Keratinocyte (primary cell): ENCODE measurements at regions not wholly inside any gene's neighbourhood (a gene's known extent, or its start where the extent isn't known, plus 50 kb on each side); places are given as distances from the start of the nearest gene placed in this dataset.

Experiments used
- DNase-seq: peaks from one replicate; pipeline ENCODE4 v3.0.0-alpha.2; 2011; ENCODE audit warnings: low read depth, missing footprints, low spot score
- FAIRE-seq: peaks from 2 replicates; lab custom pipeline; 2011; peaks lifted over from hg19 to GRCh38; lab: Jason Lieb, UNC
- H2AFZ ChIP-seq: 2 replicates; pipeline ENCODE4 v1.6.0; 2012; ENCODE audit warnings: low read length, control low read depth, inconsistent platforms; ENCODE audit not compliant: control insufficient read depth
- H3K27ac ChIP-seq: 2 replicates; pipeline ENCODE4 v1.5.1; 2011; ENCODE audit warnings: low read length; ENCODE audit not compliant: control insufficient read depth, insufficient read depth
- H3K27me3 ChIP-seq: 3 replicates; pipeline ENCODE4 v1.6.0; 2011; ENCODE audit warnings: low read length; ENCODE audit not compliant: control insufficient read depth, insufficient read depth; ENCODE audit errors: extremely low read depth
- H3K36me3 ChIP-seq, 2 experiments: 2 replicates in 1 of 2; 3 replicates in 1 of 2; pipeline ENCODE4 v1.5.1; 2011; ENCODE audit warnings: low read length in 2 of 2, mild to moderate bottlenecking in 1 of 2; ENCODE audit not compliant: control insufficient read depth in 2 of 2, insufficient read depth in 2 of 2; ENCODE audit errors: extremely low read depth in 1 of 2
- H3K4me1 ChIP-seq: 3 replicates; pipeline ENCODE4 v1.5.1; 2011; ENCODE audit warnings: low read length; ENCODE audit not compliant: control insufficient read depth, insufficient read depth; ENCODE audit errors: extremely low read depth
- H3K4me2 ChIP-seq: 3 replicates; pipeline ENCODE4 v1.6.0; 2011; ENCODE audit warnings: low read depth, low read length; ENCODE audit not compliant: control insufficient read depth, insufficient read depth; ENCODE audit errors: extremely low read depth
- H3K4me3 ChIP-seq, 3 experiments: fragments of 200-600 bp in 1 of 3; sonication (generic) in 1 of 3; 2 replicates in 2 of 3; 3 replicates in 1 of 3; pipeline ENCODE4 v1.5.1; 2011 to 2016; ENCODE audit warnings: low read length in 3 of 3, mild to moderate bottlenecking in 3 of 3, control low read depth in 2 of 3, inconsistent platforms in 1 of 3, low read depth in 1 of 3, mixed read lengths in 1 of 3, mixed run types in 1 of 3, moderate library complexity in 1 of 3; ENCODE audit not compliant: control insufficient read depth in 2 of 3, insufficient read depth in 2 of 3; ENCODE audit errors: extremely low read depth in 1 of 3
- H3K79me2 ChIP-seq: 2 replicates; pipeline ENCODE4 v1.6.0; 2012; ENCODE audit warnings: low read length; ENCODE audit not compliant: control insufficient read depth, insufficient read depth
- H3K9ac ChIP-seq: 3 replicates; pipeline ENCODE4 v1.6.0; 2011; ENCODE audit warnings: low read length; ENCODE audit not compliant: control insufficient read depth, insufficient read depth; ENCODE audit errors: extremely low read depth
- H3K9me1 ChIP-seq: 3 replicates; pipeline ENCODE4 v1.6.0; 2011; ENCODE audit warnings: low read length; ENCODE audit not compliant: control insufficient read depth, insufficient read depth; ENCODE audit errors: extremely low read depth
- H3K9me3 ChIP-seq: 2 replicates; pipeline ENCODE4 v1.5.1; 2012; ENCODE audit warnings: low read depth, low read length; ENCODE audit not compliant: control insufficient read depth
- H4K20me1 ChIP-seq: 3 replicates; pipeline ENCODE4 v1.6.0; 2011; ENCODE audit warnings: low read length; ENCODE audit not compliant: control insufficient read depth, insufficient read depth; ENCODE audit errors: extremely low read depth
- CTCF ChIP-seq, 3 experiments: IDR thresholded peaks in 1 of 3; conservative IDR thresholded peaks in 1 of 3; optimal IDR thresholded peaks in 1 of 3; 2 replicates in 2 of 3; 3 replicates in 1 of 3; pipeline versions ENCODE3 to v1.5.1; 2011; ENCODE audit warnings: low read length in 3 of 3, mild to moderate bottlenecking in 3 of 3, moderate library complexity in 2 of 3, control low read depth in 1 of 3, inconsistent platforms in 1 of 3; ENCODE audit not compliant: insufficient read depth in 2 of 3; ENCODE audit errors: extremely low read depth in 1 of 3
- EZH2 ChIP-seq: IDR thresholded peaks from one replicate; pipeline ENCODE4 v1.6.1; 2012; ENCODE audit warnings: inconsistent platforms, mild to moderate bottlenecking, low read length, moderate library complexity
- dilution Hi-C: fragments of 300-500 bp; cut with MboI; formaldehyde crosslinking; loops from one replicate; pipeline ENCODE4 v1.7.0; 2020; ENCODE audit warnings: low sequenced_read_pairs; ENCODE audit not compliant: extremely low pct_ligation_motif_present

- Histone ChIP-seq H3K4me2 (no peak overlapping the region), H3K4me3 (no peak overlapping the region), H2AFZ (no peak overlapping the region), H3K36me3 (no peaks in the 10 kb centered on the region), H3K4me1 (no peaks in the 10 kb centered on the region), H3K27me3 (no peaks in the 10 kb centered on the region), H3K9me1 (no peaks in the 10 kb centered on the region), H4K20me1 (no peaks in the 10 kb centered on the region), H3K79me2 (no peaks in the 10 kb centered on the region), H3K9ac (no peak overlapping the region), H3K27ac (no peak overlapping the region), H3K9me3 (no peaks in the 10 kb centered on the region)
- FAIRE-seq: no peak
- TF ChIP-seq CTCF (optimal IDR thresholded peaks at IDR 0.05 in 1 of 3, IDR thresholded peaks at IDR 0.05 in 1 of 3, conservative IDR thresholded peaks at IDR 0.05 in 1 of 3; ENCODE audit: extremely low read depth in 1 of 3, insufficient read depth in 2 of 3, low read length in 3 of 3) (no peak), EZH2 (no peak)
- dilution Hi-C loops: no loop called here
- DNase-seq: no peak
Measured at GRCh38 chr9:86809151-86809550, 138.2 kb downstream of the GAS1 start.

GRCh38 chr9:86807367-86807976, 139.8 kb downstream of the GAS1 start:
- H3K9ac ChIP-seq: no peak overlapping the region
- H2AFZ ChIP-seq: no peak overlapping the region

More at GRCh38 chr9:86807367-86807976, 139.8 kb downstream of the GAS1 start:
- H3K4me2 ChIP-seq: no peak overlapping the region
- H3K27ac ChIP-seq: no peak overlapping the region
- H3K36me3 ChIP-seq: no peaks in the 10 kb centered on the region
- H3K79me2 ChIP-seq: no peaks in the 10 kb centered on the region
- DNase-seq (no peak), FAIRE-seq (no peak)
- H3K27me3 ChIP-seq: no peaks in the 10 kb centered on the region
- H3K4me1 ChIP-seq: no peaks in the 10 kb centered on the region
- dilution Hi-C loops: no loop called here
- H3K4me3 ChIP-seq: no peak overlapping the region
- no peaks in the 10 kb centered on the region for H4K20me1 ChIP-seq
- H3K9me1 ChIP-seq: no peaks in the 10 kb centered on the region
- TF ChIP-seq EZH2 (no peak), CTCF (optimal IDR thresholded peaks at IDR 0.05 in 1 of 3, IDR thresholded peaks at IDR 0.05 in 1 of 3, conservative IDR thresholded peaks at IDR 0.05 in 1 of 3; ENCODE audit: extremely low read depth in 1 of 3, insufficient read depth in 2 of 3, low read length in 3 of 3) (no peak)
- no peaks in the 10 kb centered on the region for H3K9me3 ChIP-seq
